Endodermal cell (in vitro differentiated cells): ENCODE measurements at regions not wholly inside any gene's neighbourhood (a gene's known extent, or its start where the extent isn't known, plus 50 kb on each side); places are given as distances from the start of the nearest gene placed in this dataset.

Source experiments
- DNase-seq: peaks from one replicate; pipeline ENCODE4 v3.0.0-alpha.2; 2017
- H3K27ac ChIP-seq: 2 replicates; pipeline ENCODE4 v1.5.1; 2013; ENCODE audit warnings: mild to moderate bottlenecking, low read depth, low read length, moderate library complexity
- H3K27me3 ChIP-seq: 2 replicates; pipeline ENCODE4 v1.6.1; 2013; ENCODE audit warnings: mild to moderate bottlenecking, low read length, moderate library complexity; ENCODE audit not compliant: insufficient read depth, control insufficient read depth, poor library complexity, severe bottlenecking
- H3K36me3 ChIP-seq: 2 replicates; pipeline ENCODE4 v1.7.0; 2013; ENCODE audit warnings: mild to moderate bottlenecking, low read length, moderate library complexity; ENCODE audit not compliant: control insufficient read depth, insufficient read depth
- H3K4me1 ChIP-seq: one replicate; pipeline ENCODE4 v1.7.0; 2013; ENCODE audit warnings: low read length; ENCODE audit not compliant: control insufficient read depth, insufficient read depth
- H3K4me3 ChIP-seq: 2 replicates; pipeline ENCODE4 v1.5.1; 2013; ENCODE audit warnings: mild to moderate bottlenecking, low read length, moderate library complexity
- H3K9ac ChIP-seq: 2 replicates; pipeline ENCODE4 v1.6.1; 2013; ENCODE audit warnings: mild to moderate bottlenecking, low read length, moderate library complexity; ENCODE audit not compliant: poor library complexity, severe bottlenecking; ENCODE audit errors: extremely low read depth
- H3K9me3 ChIP-seq: 2 replicates; pipeline ENCODE4 v1.6.1; 2013; ENCODE audit warnings: mild to moderate bottlenecking, low read length, moderate library complexity; ENCODE audit not compliant: control insufficient read depth
- H3K27ac Mint-ChIP-seq: 2 replicates; pipeline ENCODE4 v1.8.0; 2020; ENCODE audit warnings: mixed read lengths
- H3K27me3 Mint-ChIP-seq: 2 replicates; pipeline ENCODE4 v1.8.0; 2021; ENCODE audit warnings: mild to moderate bottlenecking, mixed read lengths; ENCODE audit not compliant: insufficient read depth
- H3K36me3 Mint-ChIP-seq: 2 replicates; pipeline ENCODE4 v1.8.0; 2020; ENCODE audit warnings: low read depth, mixed read lengths
- H3K4me1 Mint-ChIP-seq: 2 replicates; pipeline ENCODE4 v1.8.0; 2020; ENCODE audit warnings: mixed read lengths
- H3K4me3 Mint-ChIP-seq: 2 replicates; pipeline ENCODE4 v1.8.0; 2020; ENCODE audit warnings: mild to moderate bottlenecking, moderate library complexity, mixed read lengths
- H3K9me3 Mint-ChIP-seq: 2 replicates; pipeline ENCODE4 v1.8.0; 2020; ENCODE audit warnings: mild to moderate bottlenecking, mixed read lengths
- CTCF ChIP-seq: fragments of 200-600 bp; sonication (generic); conservative IDR thresholded peaks from 2 replicates; pipeline ENCODE4 v1.5.0; 2021; ENCODE audit warnings: antibody characterized with exemption, mild to moderate bottlenecking
- WGBS, 2 experiments: methylation state at CpG; one replicate each; pipeline versions ENCODE4 v1.1.5 to v1.1.7; 2013; ENCODE audit warnings: missing lambda C conversion rate in 2 of 2, mixed read lengths in 1 of 2; ENCODE audit not compliant: insufficient coverage in 1 of 2, insufficient read length in 1 of 2; 5-methylcytosine and 5-hydroxymethylcytosine counted together

DNA sequence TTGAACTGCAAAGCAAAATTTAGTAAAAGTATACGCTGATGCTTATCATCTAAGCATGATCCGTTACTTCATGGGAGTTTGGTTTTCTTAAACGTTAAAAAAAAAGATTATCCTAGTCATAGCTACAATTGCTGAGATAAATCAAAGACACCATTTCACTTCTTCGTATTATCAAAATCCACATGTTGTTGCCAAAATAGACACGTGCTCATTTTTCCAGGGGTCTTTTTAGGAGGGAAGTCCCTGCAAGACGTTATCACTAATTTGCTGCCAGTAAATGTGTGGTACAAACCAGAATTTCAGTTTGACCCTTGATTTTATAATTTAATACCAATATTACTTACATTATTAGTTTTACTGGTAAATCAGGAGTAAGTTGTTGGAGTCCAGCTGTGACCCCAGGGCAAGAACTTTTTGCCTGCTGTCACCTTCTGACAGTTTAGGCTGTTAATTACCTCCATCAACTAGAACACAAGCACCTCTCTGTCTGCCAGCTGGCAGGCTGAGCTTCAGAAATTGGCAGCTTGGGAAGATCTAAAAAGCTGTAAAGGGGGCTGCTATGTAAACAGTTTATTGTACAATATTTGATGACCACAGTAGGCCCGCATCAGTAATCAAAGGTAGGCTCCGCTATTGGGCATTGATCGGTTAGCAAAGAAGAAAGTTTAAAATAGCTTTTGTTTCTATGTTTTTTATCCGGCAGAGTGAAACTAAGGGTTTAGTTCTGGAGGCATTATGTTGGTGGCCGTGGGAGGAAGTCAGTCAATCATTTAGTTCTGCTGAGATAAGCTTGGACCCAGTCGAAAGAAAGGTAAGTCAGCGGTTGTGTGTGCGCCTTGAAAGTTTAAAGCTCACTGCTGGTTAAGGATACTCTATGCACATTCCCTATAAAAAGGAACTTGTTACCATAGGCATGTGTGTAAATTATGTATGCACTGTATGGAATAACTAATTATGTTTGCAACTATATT lies 196.4 kb downstream of the FBXO8 start:
- Histone ChIP-seq H3K9me3 (no peaks in the 10 kb centered on the region), H3K36me3 (no peaks in the 10 kb centered on the region), H3K27me3 (no peaks in the 10 kb centered on the region), H3K9ac (no peak overlapping the region), H3K27ac (no peak overlapping the region), H3K4me1 (no peaks in the 10 kb centered on the region), H3K4me3 (no peak overlapping the region)
- Mint-ChIP-seq H3K9me3 (no peaks in the 10 kb centered on the region), H3K4me3 (no peak overlapping the region), H3K36me3 (no peaks in the 10 kb centered on the region), H3K4me1 (no peaks in the 10 kb centered on the region), H3K27ac (no peak overlapping the region), H3K27me3 (no peaks in the 10 kb centered on the region)
- TF ChIP-seq CTCF, result no peak
- WGBS, 2 experiments, result 93 to 95% methylated on average over 10 to 14 of the region's 14 CpGs
- no peak for DNase-seq

DNA sequence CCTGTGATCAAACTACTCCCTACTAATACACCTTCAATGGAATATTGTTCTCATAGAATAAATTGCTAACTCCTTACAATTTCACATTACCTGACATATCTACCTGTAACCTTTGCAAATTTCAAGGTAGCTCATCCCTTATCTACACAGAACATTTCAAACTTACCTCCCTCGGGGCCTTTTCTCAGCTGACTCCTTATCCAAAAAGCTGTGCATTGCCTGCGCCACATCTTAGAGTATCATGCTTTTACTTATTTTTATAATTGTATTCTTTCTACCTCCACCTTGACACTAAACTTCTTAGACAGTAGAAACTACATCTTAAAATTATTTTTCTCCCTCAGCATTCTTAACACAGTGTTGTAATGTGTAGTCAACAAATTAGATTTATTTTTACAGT lies 198.5 kb downstream of the FBXO8 start:
- no peak overlapping the region for H3K27ac Mint-ChIP-seq

GRCh38 chr4:174084542-174084941 lies 198.9 kb downstream of the FBXO8 start:
- H3K4me1 Mint-ChIP-seq, result no peaks in the 10 kb centered on the region
- H3K9me3 ChIP-seq, result no peaks in the 10 kb centered on the region
- TF ChIP-seq CTCF, result no peak
- H3K27me3 ChIP-seq, result peaks cover 5% of the 10 kb centered on the region
- no peaks in the 10 kb centered on the region for H3K27me3 Mint-ChIP-seq
- H3K4me3 ChIP-seq, result no peak overlapping the region
- H3K27ac ChIP-seq, result no peak overlapping the region
- no peak overlapping the region for H3K9ac ChIP-seq
- WGBS, 2 experiments, result 86 to 91% methylated on average over 1 of the region's 1 CpG
- DNase-seq, result no peak
- H3K4me1 ChIP-seq, result no peaks in the 10 kb centered on the region
- H3K4me3 Mint-ChIP-seq, result no peak overlapping the region
- no peaks in the 10 kb centered on the region for H3K36me3 Mint-ChIP-seq
- no peaks in the 10 kb centered on the region for H3K36me3 ChIP-seq
- no peak overlapping the region for H3K27ac Mint-ChIP-seq
- no peaks in the 10 kb centered on the region for H3K9me3 Mint-ChIP-seq

More for the DNA sequence above, 198.5 kb downstream of the FBXO8 start:
- no peak for TF ChIP-seq CTCF
- H3K27me3 Mint-ChIP-seq, result no peaks in the 10 kb centered on the region
- no peaks in the 10 kb centered on the region for H3K36me3 Mint-ChIP-seq
- Histone ChIP-seq H3K9ac (no peak overlapping the region), H3K36me3 (no peaks in the 10 kb centered on the region), H3K27me3 (peaks cover 5% of the 10 kb centered on the region), H3K9me3 (no peaks in the 10 kb centered on the region), H3K4me1 (no peaks in the 10 kb centered on the region), H3K4me3 (no peak overlapping the region), H3K27ac (no peak overlapping the region)
- H3K9me3 Mint-ChIP-seq, result no peaks in the 10 kb centered on the region
- no peaks in the 10 kb centered on the region for H3K4me1 Mint-ChIP-seq
- DNase-seq, result no peak
- H3K4me3 Mint-ChIP-seq, result no peak overlapping the region
- WGBS, 2 experiments, result 88 to 100% methylated on average over 1 to 2 of the region's 2 CpGs
